Keratinocyte (primary cell): ENCODE measurements at regions not wholly inside any gene's neighbourhood (a gene's known extent, or its start where the extent isn't known, plus 50 kb on each side); places are given as distances from the start of the nearest gene placed in this dataset.

Source experiments
- DNase-seq: peaks from one replicate; pipeline ENCODE4 v3.0.0-alpha.2; 2011; ENCODE audit warnings: low read depth, missing footprints, low spot score
- FAIRE-seq: peaks from 2 replicates; lab custom pipeline; 2011; peaks lifted over from hg19 to GRCh38; lab: Jason Lieb, UNC
- H2AFZ ChIP-seq: 2 replicates; pipeline ENCODE4 v1.6.0; 2012; ENCODE audit warnings: low read length, control low read depth, inconsistent platforms; ENCODE audit not compliant: control insufficient read depth
- H3K27ac ChIP-seq: 2 replicates; pipeline ENCODE4 v1.5.1; 2011; ENCODE audit warnings: low read length; ENCODE audit not compliant: control insufficient read depth, insufficient read depth
- H3K27me3 ChIP-seq: 3 replicates; pipeline ENCODE4 v1.6.0; 2011; ENCODE audit warnings: low read length; ENCODE audit not compliant: control insufficient read depth, insufficient read depth; ENCODE audit errors: extremely low read depth
- H3K36me3 ChIP-seq, 2 experiments: 2 replicates in 1 of 2; 3 replicates in 1 of 2; pipeline ENCODE4 v1.5.1; 2011; ENCODE audit warnings: low read length in 2 of 2, mild to moderate bottlenecking in 1 of 2; ENCODE audit not compliant: control insufficient read depth in 2 of 2, insufficient read depth in 2 of 2; ENCODE audit errors: extremely low read depth in 1 of 2
- H3K4me1 ChIP-seq: 3 replicates; pipeline ENCODE4 v1.5.1; 2011; ENCODE audit warnings: low read length; ENCODE audit not compliant: control insufficient read depth, insufficient read depth; ENCODE audit errors: extremely low read depth
- H3K4me2 ChIP-seq: 3 replicates; pipeline ENCODE4 v1.6.0; 2011; ENCODE audit warnings: low read depth, low read length; ENCODE audit not compliant: control insufficient read depth, insufficient read depth; ENCODE audit errors: extremely low read depth
- H3K4me3 ChIP-seq, 3 experiments: fragments of 200-600 bp in 1 of 3; sonication (generic) in 1 of 3; 2 replicates in 2 of 3; 3 replicates in 1 of 3; pipeline ENCODE4 v1.5.1; 2011 to 2016; ENCODE audit warnings: low read length in 3 of 3, mild to moderate bottlenecking in 3 of 3, control low read depth in 2 of 3, inconsistent platforms in 1 of 3, low read depth in 1 of 3, mixed read lengths in 1 of 3, mixed run types in 1 of 3, moderate library complexity in 1 of 3; ENCODE audit not compliant: control insufficient read depth in 2 of 3, insufficient read depth in 2 of 3; ENCODE audit errors: extremely low read depth in 1 of 3
- H3K79me2 ChIP-seq: 2 replicates; pipeline ENCODE4 v1.6.0; 2012; ENCODE audit warnings: low read length; ENCODE audit not compliant: control insufficient read depth, insufficient read depth
- H3K9ac ChIP-seq: 3 replicates; pipeline ENCODE4 v1.6.0; 2011; ENCODE audit warnings: low read length; ENCODE audit not compliant: control insufficient read depth, insufficient read depth; ENCODE audit errors: extremely low read depth
- H3K9me1 ChIP-seq: 3 replicates; pipeline ENCODE4 v1.6.0; 2011; ENCODE audit warnings: low read length; ENCODE audit not compliant: control insufficient read depth, insufficient read depth; ENCODE audit errors: extremely low read depth
- H3K9me3 ChIP-seq: 2 replicates; pipeline ENCODE4 v1.5.1; 2012; ENCODE audit warnings: low read depth, low read length; ENCODE audit not compliant: control insufficient read depth
- H4K20me1 ChIP-seq: 3 replicates; pipeline ENCODE4 v1.6.0; 2011; ENCODE audit warnings: low read length; ENCODE audit not compliant: control insufficient read depth, insufficient read depth; ENCODE audit errors: extremely low read depth
- CTCF ChIP-seq, 3 experiments: IDR thresholded peaks in 1 of 3; conservative IDR thresholded peaks in 1 of 3; optimal IDR thresholded peaks in 1 of 3; 2 replicates in 2 of 3; 3 replicates in 1 of 3; pipeline versions ENCODE3 to v1.5.1; 2011; ENCODE audit warnings: low read length in 3 of 3, mild to moderate bottlenecking in 3 of 3, moderate library complexity in 2 of 3, control low read depth in 1 of 3, inconsistent platforms in 1 of 3; ENCODE audit not compliant: insufficient read depth in 2 of 3; ENCODE audit errors: extremely low read depth in 1 of 3
- EZH2 ChIP-seq: IDR thresholded peaks from one replicate; pipeline ENCODE4 v1.6.1; 2012; ENCODE audit warnings: inconsistent platforms, mild to moderate bottlenecking, low read length, moderate library complexity
- dilution Hi-C: fragments of 300-500 bp; cut with MboI; formaldehyde crosslinking; loops from one replicate; pipeline ENCODE4 v1.7.0; 2020; ENCODE audit warnings: low sequenced_read_pairs; ENCODE audit not compliant: extremely low pct_ligation_motif_present

- Histone ChIP-seq H3K9ac (no peak overlapping the region), H3K9me3 (peaks cover 13% of the 10 kb centered on the region)
- dilution Hi-C loops: no loop called here
Measured at GRCh38 chr22:48445113-48445827, 1382.4 kb downstream of the BRD1 start.

GRCh38 chr22:48444320-48445112 lies 1383.2 kb downstream of the BRD1 start:
- no peaks in the 10 kb centered on the region for H3K36me3 ChIP-seq
- H3K9ac ChIP-seq: no peak overlapping the region
- H3K9me1 ChIP-seq: no peaks in the 10 kb centered on the region
- no peak overlapping the region for H3K4me2 ChIP-seq
- DNase-seq (no peak), FAIRE-seq (no peak)
- H3K4me3 ChIP-seq: no peak overlapping the region
- H3K27me3 ChIP-seq: no peaks in the 10 kb centered on the region
- H3K79me2 ChIP-seq: no peaks in the 10 kb centered on the region
- no peak overlapping the region for H3K27ac ChIP-seq
- H3K4me1 ChIP-seq: no peaks in the 10 kb centered on the region
- no peak for TF ChIP-seq EZH2
- TF ChIP-seq CTCF (optimal IDR thresholded peaks at IDR 0.05 in 1 of 3, IDR thresholded peaks at IDR 0.05 in 1 of 3, conservative IDR thresholded peaks at IDR 0.05 in 1 of 3; ENCODE audit: extremely low read depth in 1 of 3, insufficient read depth in 2 of 3, low read length in 3 of 3): no peak
- peaks cover 13% of the 10 kb centered on the region for H3K9me3 ChIP-seq
- dilution Hi-C loops: no loop called here
- H2AFZ ChIP-seq: no peak overlapping the region
- H4K20me1 ChIP-seq: no peaks in the 10 kb centered on the region

More at GRCh38 chr22:48445113-48445827, 1382.4 kb downstream of the BRD1 start:
- no peak overlapping the region for H3K27ac ChIP-seq
- no peaks in the 10 kb centered on the region for H3K27me3 ChIP-seq
- no peaks in the 10 kb centered on the region for H3K9me1 ChIP-seq
- H3K36me3 ChIP-seq: no peaks in the 10 kb centered on the region
- no peak overlapping the region for H3K4me2 ChIP-seq
- no peak for TF ChIP-seq EZH2
- no peak for TF ChIP-seq CTCF (optimal IDR thresholded peaks at IDR 0.05 in 1 of 3, IDR thresholded peaks at IDR 0.05 in 1 of 3, conservative IDR thresholded peaks at IDR 0.05 in 1 of 3; ENCODE audit: extremely low read depth in 1 of 3, insufficient read depth in 2 of 3, low read length in 3 of 3)
- no peaks in the 10 kb centered on the region for H3K79me2 ChIP-seq
- no peak overlapping the region for H3K4me3 ChIP-seq
- DNase-seq: no peak
- no peaks in the 10 kb centered on the region for H3K4me1 ChIP-seq
- H4K20me1 ChIP-seq: no peaks in the 10 kb centered on the region
- no peak for FAIRE-seq
- no peak overlapping the region for H2AFZ ChIP-seq
